ENCODE measurements at regions not wholly inside any gene's neighbourhood (a gene's known extent, or its start where the extent isn't known, plus 50 kb on each side); places are given as distances from the start of the nearest gene placed in this dataset.

GRCh38 chr10:78494179-78494578, 460.5 kb downstream of the RPS24 start:
- no peak for TF ChIP-seq SIN3A (IDR thresholded peaks at IDR 0.05; ENCODE audit: borderline replicate concordance, insufficient read depth, low read length)
- TF ChIP-seq POLR2AphosphoS5 (IDR thresholded peaks at IDR 0.05; ENCODE audit: low read depth, low read length) = no peak
- TF ChIP-seq FOXP2 (optimal IDR thresholded peaks at IDR 0.05; ENCODE audit: borderline replicate concordance, extremely low read depth, extremely low read length, insufficient read depth) = no peak
- TF ChIP-seq REST (IDR thresholded peaks at IDR 0.05; ENCODE audit: insufficient read depth in 1 of 2, low read depth in 2 of 2, low read length in 2 of 2) = no peak
- no peak for TF ChIP-seq TAF1 (IDR thresholded peaks at IDR 0.05; ENCODE audit: borderline replicate concordance, insufficient read depth, low read length)

GRCh38 chr10:78502210-78502936, 468.7 kb downstream of the RPS24 start:
- TF ChIP-seq POLR2AphosphoS5 (IDR thresholded peaks at IDR 0.05; ENCODE audit: low read depth, low read length) (no peak), REST (IDR thresholded peaks at IDR 0.05; ENCODE audit: insufficient read depth in 1 of 2, low read depth in 2 of 2, low read length in 2 of 2) (no peak), SIN3A (IDR thresholded peaks at IDR 0.05; ENCODE audit: borderline replicate concordance, insufficient read depth, low read length) (no peak), TAF1 (IDR thresholded peaks at IDR 0.05; ENCODE audit: borderline replicate concordance, insufficient read depth, low read length) (no peak), FOXP2 (optimal IDR thresholded peaks at IDR 0.05; ENCODE audit: borderline replicate concordance, extremely low read depth, extremely low read length, insufficient read depth) (no peak)

DNA sequence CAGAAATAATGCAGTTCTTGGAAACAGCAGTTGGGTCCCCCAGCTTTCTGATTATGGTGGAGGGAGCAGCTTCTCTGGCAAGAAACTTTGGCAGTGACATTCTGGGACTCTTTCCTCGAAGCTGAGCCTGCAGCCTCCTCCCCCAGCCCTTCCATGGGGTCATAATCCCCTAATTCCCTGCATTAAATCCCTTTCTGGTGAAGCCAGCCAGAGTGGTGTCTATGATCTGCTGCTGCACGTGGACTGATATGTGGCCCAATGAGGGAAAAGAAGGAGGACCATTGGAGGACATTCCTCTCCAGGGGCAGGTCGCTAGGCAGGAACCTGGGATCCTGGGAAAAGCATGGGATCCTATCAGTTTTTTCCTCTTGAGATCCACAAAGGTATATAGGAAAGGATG, 470.5 kb downstream of the RPS24 start:
- TF ChIP-seq TAF1 (IDR thresholded peaks at IDR 0.05; ENCODE audit: borderline replicate concordance, insufficient read depth, low read length) (no peak), REST (IDR thresholded peaks at IDR 0.05; ENCODE audit: insufficient read depth in 1 of 2, low read depth in 2 of 2, low read length in 2 of 2) (no peak), SIN3A (IDR thresholded peaks at IDR 0.05; ENCODE audit: borderline replicate concordance, insufficient read depth, low read length) (no peak), FOXP2 (optimal IDR thresholded peaks at IDR 0.05; ENCODE audit: borderline replicate concordance, extremely low read depth, extremely low read length, insufficient read depth) (no peak), POLR2AphosphoS5 (IDR thresholded peaks at IDR 0.05; ENCODE audit: low read depth, low read length) (no peak)

GRCh38 chr10:78505657-78506056, 472.0 kb downstream of the RPS24 start:
- TF ChIP-seq TAF1 (IDR thresholded peaks at IDR 0.05; ENCODE audit: borderline replicate concordance, insufficient read depth, low read length) (no peak), FOXP2 (optimal IDR thresholded peaks at IDR 0.05; ENCODE audit: borderline replicate concordance, extremely low read depth, extremely low read length, insufficient read depth) (no peak), POLR2AphosphoS5 (IDR thresholded peaks at IDR 0.05; ENCODE audit: low read depth, low read length) (no peak), SIN3A (IDR thresholded peaks at IDR 0.05; ENCODE audit: borderline replicate concordance, insufficient read depth, low read length) (no peak), REST (IDR thresholded peaks at IDR 0.05; ENCODE audit: insufficient read depth in 1 of 2, low read depth in 2 of 2, low read length in 2 of 2) (no peak)
